GM12873 (cell line): ENCODE measurements at regions not wholly inside any gene's neighbourhood (a gene's known extent, or its start where the extent isn't known, plus 50 kb on each side); places are given as distances from the start of the nearest gene placed in this dataset.

Experiments
- TF ChIP-seq, protein P1 (sequence below): IDR thresholded peaks from 2 replicates; pipeline ENCODE4 v1.5.1; 2012; ENCODE audit warnings: low read depth, mild to moderate bottlenecking, moderate library complexity, low read length, control low read depth; ENCODE audit not compliant: insufficient read depth; ENCODE audit errors: missing control alignments

DNA sequence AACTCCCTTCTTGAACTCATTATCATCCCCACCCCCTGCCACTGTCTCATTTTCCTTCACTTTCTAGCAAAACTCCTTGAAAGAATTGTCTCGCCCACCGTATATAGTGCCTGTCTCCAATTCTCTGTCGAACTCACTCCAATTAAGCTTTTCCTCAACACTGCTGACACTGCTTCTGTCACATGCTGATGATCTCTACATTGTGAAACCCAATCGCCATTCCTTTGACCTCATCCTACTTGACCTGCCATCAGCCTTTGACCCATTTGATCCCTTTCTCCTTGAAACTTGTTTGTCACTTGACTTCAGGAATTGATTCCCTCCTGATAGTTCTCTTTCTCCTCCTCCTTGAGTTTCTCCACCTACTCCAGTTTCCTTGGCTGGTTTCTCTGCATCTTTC is 54.8 kb downstream of the CCDC71L start:
- TF ChIP-seq, protein P1, sequence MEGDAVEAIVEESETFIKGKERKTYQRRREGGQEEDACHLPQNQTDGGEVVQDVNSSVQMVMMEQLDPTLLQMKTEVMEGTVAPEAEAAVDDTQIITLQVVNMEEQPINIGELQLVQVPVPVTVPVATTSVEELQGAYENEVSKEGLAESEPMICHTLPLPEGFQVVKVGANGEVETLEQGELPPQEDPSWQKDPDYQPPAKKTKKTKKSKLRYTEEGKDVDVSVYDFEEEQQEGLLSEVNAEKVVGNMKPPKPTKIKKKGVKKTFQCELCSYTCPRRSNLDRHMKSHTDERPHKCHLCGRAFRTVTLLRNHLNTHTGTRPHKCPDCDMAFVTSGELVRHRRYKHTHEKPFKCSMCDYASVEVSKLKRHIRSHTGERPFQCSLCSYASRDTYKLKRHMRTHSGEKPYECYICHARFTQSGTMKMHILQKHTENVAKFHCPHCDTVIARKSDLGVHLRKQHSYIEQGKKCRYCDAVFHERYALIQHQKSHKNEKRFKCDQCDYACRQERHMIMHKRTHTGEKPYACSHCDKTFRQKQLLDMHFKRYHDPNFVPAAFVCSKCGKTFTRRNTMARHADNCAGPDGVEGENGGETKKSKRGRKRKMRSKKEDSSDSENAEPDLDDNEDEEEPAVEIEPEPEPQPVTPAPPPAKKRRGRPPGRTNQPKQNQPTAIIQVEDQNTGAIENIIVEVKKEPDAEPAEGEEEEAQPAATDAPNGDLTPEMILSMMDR = no peak

DNA sequence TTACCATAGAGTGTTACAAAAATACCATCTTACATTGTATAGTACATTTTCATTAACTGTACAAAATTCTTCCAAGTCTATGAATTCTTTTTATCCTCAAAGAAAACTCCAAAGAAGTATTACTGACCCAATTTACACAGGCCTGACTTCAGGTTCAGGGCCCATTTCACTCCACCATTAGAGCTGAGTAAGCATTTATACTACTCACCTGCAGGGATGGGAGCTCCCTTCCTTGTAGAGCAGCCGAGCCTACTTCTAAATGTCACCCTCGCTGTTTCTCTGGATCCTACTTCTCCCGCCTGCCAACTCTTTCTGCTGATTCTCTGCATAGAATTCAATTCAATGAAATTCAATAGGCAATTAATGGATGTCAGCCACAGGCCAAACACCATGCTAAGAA is 56.0 kb downstream of the CCDC71L start:
- TF ChIP-seq, protein P1 = no peak

DNA sequence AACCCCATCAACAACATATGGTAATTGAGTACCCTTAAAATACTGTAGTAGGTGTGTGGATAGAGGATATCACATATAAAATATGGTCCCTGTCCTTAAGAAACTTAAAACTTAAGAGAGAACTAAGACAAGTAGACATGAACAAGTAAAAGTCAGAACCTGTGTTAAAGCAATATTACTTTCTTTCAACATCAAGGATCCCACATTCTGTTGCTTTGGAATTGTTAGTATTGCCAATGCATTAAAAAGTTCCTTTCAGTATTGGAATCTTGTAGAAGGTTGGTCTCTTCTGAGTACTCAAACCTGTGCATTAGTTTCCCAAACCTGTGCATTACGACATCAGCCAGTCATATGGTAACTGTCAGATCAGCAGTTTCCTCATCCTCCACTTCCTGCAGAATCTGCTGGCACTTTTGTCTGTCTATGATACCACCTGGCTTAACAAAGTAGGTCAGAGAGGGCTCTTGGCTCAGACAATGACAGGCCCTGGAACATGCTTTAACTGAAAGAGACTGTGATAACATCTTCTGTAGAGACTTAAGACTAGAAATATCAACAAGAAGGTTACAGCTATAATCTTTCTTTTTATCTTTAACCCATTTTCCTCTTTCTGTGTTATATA is 56.5 kb downstream of the CCDC71L start:
- TF ChIP-seq, protein P1 = no peak

DNA sequence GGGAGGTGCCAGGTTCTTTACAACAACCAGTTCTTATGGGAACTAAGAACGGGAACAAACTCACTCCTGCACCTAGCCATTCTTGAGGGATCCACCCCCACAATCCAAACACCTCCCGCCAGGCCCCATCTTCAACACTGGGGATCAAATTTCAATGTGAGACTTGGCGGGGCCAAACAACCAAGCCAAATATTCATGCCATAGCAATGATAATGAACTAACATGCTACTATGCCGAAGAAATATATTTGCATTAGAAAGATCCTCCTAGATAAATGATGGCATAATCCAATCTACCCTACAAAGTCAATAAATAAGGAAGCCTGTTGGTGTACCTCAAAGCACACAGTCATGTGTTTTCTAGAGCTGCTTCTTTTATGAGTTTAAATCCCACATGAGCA is 57.6 kb downstream of the CCDC71L start:
- TF ChIP-seq, protein P1 = no peak

DNA sequence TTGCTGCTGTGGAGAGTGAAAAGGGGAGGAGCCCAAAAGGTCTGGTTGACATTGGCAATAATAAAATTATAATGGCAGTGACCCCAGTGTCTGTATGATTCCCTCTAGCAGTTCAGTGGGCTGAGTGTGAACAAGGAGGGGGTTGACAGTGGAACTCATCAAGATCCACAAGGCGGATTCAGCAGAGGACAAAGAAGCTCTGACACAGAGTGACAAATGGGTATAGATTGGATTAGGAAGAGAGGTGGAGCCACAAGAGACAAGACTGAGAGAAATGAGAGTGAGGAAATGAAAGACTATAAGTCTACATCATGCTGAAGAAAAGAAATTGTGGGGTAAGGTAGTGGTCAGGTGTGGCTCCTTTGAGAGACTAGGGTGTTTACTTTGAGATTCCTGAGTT is 58.9 kb downstream of the CCDC71L start:
- TF ChIP-seq, protein P1 = no peak

DNA sequence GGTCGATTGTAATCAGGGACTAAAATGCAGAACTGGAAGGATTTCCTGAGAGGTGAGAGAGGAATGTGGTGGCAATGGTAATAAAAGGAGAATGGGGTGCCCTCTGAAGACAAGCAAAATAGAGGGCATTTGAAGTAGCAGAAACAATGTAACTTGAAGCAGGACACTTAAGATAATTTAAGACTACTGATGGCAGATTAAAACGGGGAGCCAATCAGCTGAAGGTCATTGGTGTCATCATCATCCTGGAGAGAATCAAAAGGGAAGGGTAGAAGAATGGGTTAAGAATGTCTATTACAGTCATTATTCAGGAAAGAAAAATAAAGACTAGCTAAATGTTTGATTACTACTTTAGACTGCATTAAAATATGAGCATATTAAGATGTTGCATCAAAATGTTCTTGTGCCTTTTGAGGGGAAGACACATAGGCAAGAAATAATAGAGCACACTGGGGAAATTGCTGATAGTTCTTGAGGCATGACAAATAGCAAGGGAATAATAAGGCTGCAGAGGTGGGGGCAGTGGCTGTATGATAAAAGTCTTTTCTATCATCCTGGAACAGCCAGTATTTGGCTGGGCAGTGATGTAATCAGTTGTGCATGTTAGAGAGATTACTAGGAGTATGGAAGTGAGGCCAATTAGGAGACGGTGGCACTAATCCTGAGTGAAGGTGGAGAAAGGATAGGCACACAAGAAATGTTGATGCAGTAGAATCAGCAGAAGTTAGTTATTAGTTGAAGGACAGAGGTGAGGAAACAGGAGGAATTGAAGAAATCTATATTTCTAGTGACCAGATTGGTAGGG is 60.2 kb downstream of the CCDC71L start:
- TF ChIP-seq, protein P1 = no peak

DNA sequence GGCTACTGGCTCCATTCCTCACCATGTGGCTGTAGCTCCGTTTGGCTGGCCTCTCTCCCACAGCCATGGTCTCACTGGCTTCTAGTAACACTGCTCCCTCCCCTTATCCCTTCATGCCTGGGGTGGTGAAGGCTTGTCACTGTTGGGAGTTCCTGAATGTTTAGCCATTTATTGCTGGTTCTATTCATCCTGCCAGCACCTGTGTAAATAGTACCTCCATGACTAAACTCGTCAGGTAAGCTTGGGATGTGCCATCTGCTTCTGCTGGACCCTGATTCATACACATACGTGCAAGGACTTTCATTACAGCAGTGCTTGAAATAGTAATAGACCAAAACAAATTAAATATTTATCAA is 61.6 kb downstream of the CCDC71L start:
- TF ChIP-seq, protein P1 = no peak
